Mammary epithelial cell (primary cell): ENCODE measurements at regions not wholly inside any gene's neighbourhood (a gene's known extent, or its start where the extent isn't known, plus 50 kb on each side); places are given as distances from the start of the nearest gene placed in this dataset.
"Not testable (repeated sequence)": the region's sequence is repeated elsewhere in the genome, so short reads cannot be mapped to it uniquely, and the experiment has no call there.

Source experiments
- CTCF ChIP-seq, 2 donors: IDR thresholded peaks in 1 of 2; conservative IDR thresholded peaks in 1 of 2; 2 replicates each; pipeline ENCODE4 v1.5.1; 2011 to 2012; ENCODE audit warnings: inconsistent platforms in 2 of 2, low read length in 2 of 2, mild to moderate bottlenecking in 2 of 2, control low read depth in 1 of 2, low read depth in 1 of 2; ENCODE audit not compliant: insufficient read depth in 1 of 2; ENCODE audit errors: extremely low read depth in 1 of 2
- EZH2 ChIP-seq: IDR thresholded peaks from 2 replicates; pipeline ENCODE4 v1.6.1; 2012; ENCODE audit warnings: low read length, inconsistent platforms, borderline replicate concordance

- TF ChIP-seq CTCF (conservative IDR thresholded peaks at IDR 0.05 in 1 of 2, IDR thresholded peaks at IDR 0.05 in 1 of 2; ENCODE audit: extremely low read depth in 1 of 2, insufficient read depth in 1 of 2, low read depth in 1 of 2, low read length in 2 of 2); EZH2: not testable (repeated sequence)
These were observed 601.3 kb upstream of the ANKRD30A start for GRCh38 chr10:36524126-36524525.
